ENCODE measurements at regions not wholly inside any gene's neighbourhood (a gene's known extent, or its start where the extent isn't known, plus 50 kb on each side); places are given as distances from the start of the nearest gene placed in this dataset.

DNA sequence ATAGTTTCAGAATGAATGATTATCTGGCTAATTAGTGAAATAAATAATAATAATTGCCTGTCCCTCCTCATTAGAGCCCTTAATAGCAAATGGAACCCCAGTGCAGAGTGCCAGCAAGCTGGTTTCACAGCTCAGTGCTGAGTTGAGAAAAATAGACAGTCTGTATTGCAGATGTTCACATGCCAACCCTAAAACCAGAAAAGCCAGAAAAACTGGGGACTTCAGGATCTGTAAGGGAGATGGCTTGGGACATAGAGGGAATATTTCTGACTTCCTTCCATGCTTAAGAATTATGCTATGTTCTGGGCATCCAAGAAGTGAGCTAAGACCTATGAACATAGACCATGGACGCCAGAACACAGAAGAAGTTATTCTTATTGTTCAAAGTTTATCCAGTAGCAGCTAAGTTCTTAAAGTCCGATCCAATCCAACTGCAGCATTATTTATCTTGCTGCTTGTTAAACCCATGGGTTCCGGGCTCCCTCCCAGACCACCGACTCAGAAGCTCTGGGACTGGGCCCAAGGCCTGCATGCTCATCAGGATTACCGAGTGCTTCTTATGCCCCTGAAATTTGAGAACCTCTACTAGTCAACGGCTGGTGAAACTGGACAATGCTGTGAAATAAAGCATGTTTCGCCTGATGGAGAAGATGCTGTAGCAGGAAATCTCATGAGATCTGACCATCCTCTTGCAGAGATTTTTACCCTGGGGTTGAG is 158.3 kb downstream of the FOXB1 start:
- POLR2A ChIA-PET: interaction anchor here (0.6 to 1.4 kb wide), 2 partner anchors 15 to 24 kb away, joined by 3 read pairs; no protein-coding TSS in a partner anchor
- Histone ChIP-seq H3K9me3 (replicated peaks; ENCODE audit: control insufficient read depth, insufficient read depth, low read depth, low read length) (no peaks in the 10 kb centered on the region), H4K20me1 (replicated peaks; ENCODE audit: control insufficient read depth, insufficient read depth, low read length) (no peaks in the 10 kb centered on the region), H3K4me1 (replicated peaks in 1 of 2; ENCODE audit: control insufficient read depth in 2 of 2, insufficient read depth in 2 of 2, low read length in 2 of 2) (no peaks in the 10 kb centered on the region), H3K27ac (ENCODE audit: extremely low read depth, low read depth, low read length) (no peak overlapping the region), H2AFZ (ENCODE audit: low read depth, low read length) (no peak overlapping the region), H3K9me1 (ENCODE audit: control insufficient read depth, insufficient read depth, low read length) (no peaks in the 10 kb centered on the region), H3K27me3 (ENCODE audit: control insufficient read depth in 2 of 2, insufficient read depth in 2 of 2, low read length in 2 of 2) (peaks cover 4 to 6% of the 10 kb centered on the region in 2 experiments; a peak in 2 of 5 replicates), H3K9ac (ENCODE audit: insufficient read depth in 1 of 2, low read depth in 2 of 2, low read length in 2 of 2) (no peak overlapping the region), H3K4me2 (ENCODE audit: insufficient read depth, low read length) (no peak overlapping the region), H3K4me3 (no peak overlapping the region), H3K79me2 (ENCODE audit: control insufficient read depth, insufficient read depth, low read length) (no peaks in the 10 kb centered on the region), H3K36me3 (ENCODE audit: control insufficient read depth, insufficient read depth, low read length) (no peaks in the 10 kb centered on the region)
- intact Hi-C loops (cut with micrococcal nuclease): no loop called here
- no peak for FAIRE-seq
- BruUV-seq (replicated peaks): no TSS peak
- no peak for DNase-seq (ENCODE audit: extremely low read depth in 1 of 4, low spot score in 3 of 4)
- in situ Hi-C loops (cut with MboI): no loop called here
- WGBS (ENCODE audit: insufficient coverage, low coverage, missing lambda C conversion rate): 0% methylated on average over 7 of the region's 7 CpGs
- CTCF ChIA-PET (ENCODE audit: low intra/inter-chr PET ratio): no interaction called here
- ATAC-seq: no peak
- TF ChIP-seq, protein P1, sequence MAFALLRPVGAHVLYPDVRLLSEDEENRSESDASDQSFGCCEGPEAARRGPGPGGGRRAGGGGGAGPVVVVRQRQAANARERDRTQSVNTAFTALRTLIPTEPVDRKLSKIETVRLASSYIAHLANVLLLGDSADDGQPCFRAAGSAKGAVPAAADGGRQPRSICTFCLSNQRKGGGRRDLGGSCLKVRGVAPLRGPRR (CRISPR knock-in tag; IDR thresholded peaks at IDR 0.05): no peak
- TF ChIP-seq NELFE (IDR thresholded peaks at IDR 0.05; ENCODE audit: insufficient read depth, insufficient read length): no peak
- TF ChIP-seq, protein P2, sequence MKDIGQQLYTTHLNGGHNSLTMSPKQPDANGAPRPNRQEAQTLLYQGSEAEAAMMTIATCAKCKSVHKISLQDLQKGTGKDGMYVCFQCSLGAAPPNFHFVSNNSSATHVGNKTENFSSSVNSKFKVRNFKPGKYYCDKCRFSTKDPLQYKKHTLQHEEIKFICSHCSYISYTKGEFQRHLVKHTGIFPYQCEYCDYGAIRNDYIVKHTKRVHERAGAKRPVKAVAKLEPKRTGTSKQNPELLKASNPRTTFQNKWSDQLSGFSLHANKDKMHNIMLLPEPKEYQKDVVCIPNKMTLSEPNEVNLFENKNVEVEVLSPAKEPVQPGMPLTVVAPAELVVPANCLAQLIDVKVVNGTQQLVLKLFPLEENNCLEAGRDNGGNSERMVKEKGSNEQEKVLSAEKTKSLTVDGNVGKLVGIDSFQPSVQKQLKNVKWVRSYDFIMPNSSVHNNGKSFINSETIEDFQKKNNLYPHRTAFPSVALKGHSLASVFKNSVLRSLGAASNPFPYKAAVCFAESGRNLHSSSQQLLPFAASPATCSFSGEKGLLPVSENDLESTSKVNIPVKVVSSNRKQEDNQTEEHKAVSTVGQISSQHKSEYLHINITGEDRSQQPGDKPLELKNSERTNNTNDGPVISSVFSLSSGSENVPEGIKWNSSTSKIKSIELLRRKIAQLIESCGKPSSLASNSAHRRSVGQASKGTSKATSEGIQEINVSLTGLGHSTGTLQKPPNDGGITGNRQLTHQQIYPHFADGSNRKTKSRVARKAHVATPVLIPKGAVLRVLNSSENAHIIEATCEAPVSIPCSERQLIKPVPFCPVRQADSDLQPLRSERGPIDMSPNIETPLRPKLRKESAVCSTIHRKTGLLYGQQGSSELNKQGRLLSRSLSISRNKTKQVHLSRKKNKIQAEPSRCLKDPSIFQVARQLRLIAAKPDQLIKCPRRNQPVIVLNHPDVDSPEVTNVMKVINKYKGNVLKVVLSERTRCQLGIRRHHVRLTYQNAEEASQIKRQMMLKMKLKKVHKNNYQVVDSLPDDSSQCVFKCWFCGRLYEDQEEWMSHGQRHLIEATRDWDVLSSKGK (CRISPR knock-in tag; IDR thresholded peaks at IDR 0.05): no peak
- TF ChIP-seq SMAD4 (CRISPR knock-in tag; conservative IDR thresholded peaks at IDR 0.05): no peak
- TF ChIP-seq, protein P3, sequence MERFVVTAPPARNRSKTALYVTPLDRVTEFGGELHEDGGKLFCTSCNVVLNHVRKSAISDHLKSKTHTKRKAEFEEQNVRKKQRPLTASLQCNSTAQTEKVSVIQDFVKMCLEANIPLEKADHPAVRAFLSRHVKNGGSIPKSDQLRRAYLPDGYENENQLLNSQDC (CRISPR knock-in tag; IDR thresholded peaks at IDR 0.05): no peak
- no peak for TF ChIP-seq ZNF282 (CRISPR knock-in tag; IDR thresholded peaks at IDR 0.05)
- no peak for TF ChIP-seq CBFA2T2 (conservative IDR thresholded peaks at IDR 0.05)
- TF ChIP-seq RAD21 (CRISPR knock-in tag; conservative IDR thresholded peaks at IDR 0.05 in 1 of 2, IDR thresholded peaks at IDR 0.05 in 1 of 2): no peak
- TF ChIP-seq, protein P4, sequence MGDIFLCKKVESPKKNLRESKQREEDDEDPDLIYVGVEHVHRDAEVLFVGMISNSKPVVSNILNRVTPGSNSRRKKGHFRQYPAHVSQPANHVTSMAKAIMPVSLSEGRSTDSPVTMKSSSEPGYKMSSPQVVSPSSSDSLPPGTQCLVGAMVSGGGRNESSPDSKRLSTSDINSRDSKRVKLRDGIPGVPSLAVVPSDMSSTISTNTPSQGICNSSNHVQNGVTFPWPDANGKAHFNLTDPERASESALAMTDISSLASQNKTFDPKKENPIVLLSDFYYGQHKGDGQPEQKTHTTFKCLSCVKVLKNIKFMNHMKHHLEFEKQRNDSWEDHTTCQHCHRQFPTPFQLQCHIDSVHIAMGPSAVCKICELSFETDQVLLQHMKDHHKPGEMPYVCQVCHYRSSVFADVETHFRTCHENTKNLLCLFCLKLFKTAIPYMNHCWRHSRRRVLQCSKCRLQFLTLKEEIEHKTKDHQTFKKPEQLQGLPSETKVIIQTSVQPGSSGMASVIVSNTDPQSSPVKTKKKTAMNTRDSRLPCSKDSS (IDR thresholded peaks at IDR 0.05; ENCODE audit: low read depth, partially characterized antibody): no peak
- TF ChIP-seq RBM15 (IDR thresholded peaks at IDR 0.05; ENCODE audit: insufficient read depth, low read length): no peak
- TF ChIP-seq, protein P5, sequence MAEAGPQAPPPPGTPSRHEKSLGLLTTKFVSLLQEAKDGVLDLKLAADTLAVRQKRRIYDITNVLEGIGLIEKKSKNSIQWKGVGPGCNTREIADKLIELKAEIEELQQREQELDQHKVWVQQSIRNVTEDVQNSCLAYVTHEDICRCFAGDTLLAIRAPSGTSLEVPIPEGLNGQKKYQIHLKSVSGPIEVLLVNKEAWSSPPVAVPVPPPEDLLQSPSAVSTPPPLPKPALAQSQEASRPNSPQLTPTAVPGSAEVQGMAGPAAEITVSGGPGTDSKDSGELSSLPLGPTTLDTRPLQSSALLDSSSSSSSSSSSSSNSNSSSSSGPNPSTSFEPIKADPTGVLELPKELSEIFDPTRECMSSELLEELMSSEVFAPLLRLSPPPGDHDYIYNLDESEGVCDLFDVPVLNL (CRISPR knock-in tag; IDR thresholded peaks at IDR 0.05; ENCODE audit: low read depth): no peak
- TF ChIP-seq, protein P6, sequence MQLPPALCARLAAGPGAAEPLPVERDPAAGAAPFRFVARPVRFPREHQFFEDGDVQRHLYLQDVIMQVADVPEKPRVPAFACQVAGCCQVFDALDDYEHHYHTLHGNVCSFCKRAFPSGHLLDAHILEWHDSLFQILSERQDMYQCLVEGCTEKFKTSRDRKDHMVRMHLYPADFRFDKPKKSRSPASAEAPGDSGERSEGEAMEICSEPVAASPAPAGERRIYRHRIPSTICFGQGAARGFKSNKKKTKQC (CRISPR knock-in tag; IDR thresholded peaks at IDR 0.05): no peak
- no peak for TF ChIP-seq NR2C1 (IDR thresholded peaks at IDR 0.05)
- TF ChIP-seq NR2C1 (tag; IDR thresholded peaks at IDR 0.05): no peak

Data from K562 (cell line).